GM21825 (cell line): ENCODE measurements at regions not wholly inside any gene's neighbourhood (a gene's known extent, or its start where the extent isn't known, plus 50 kb on each side); places are given as distances from the start of the nearest gene placed in this dataset.

Experiments
- ATAC-seq: cut with Tn5 transposase; IDR thresholded peaks from one replicate; pipeline ENCODE4 v1.9.1; 2021; ENCODE audit warnings: mild to moderate bottlenecking, moderate library complexity; ENCODE audit not compliant: unreplicated experiment

GRCh38 chr2:155215037-155215707 is 516.7 kb downstream of the KCNJ3 start:
- ATAC-seq, result no peak

GRCh38 chr2:155209696-155210450 is 511.4 kb downstream of the KCNJ3 start:
- no peak for ATAC-seq

- ATAC-seq, result no peak
These were observed 504.7 kb downstream of the KCNJ3 start for GRCh38 chr2:155203178-155203577.

- no peak for ATAC-seq
These were observed 502.3 kb downstream of the KCNJ3 start for GRCh38 chr2:155200753-155201152.

GRCh38 chr2:155190342-155190741 is 491.8 kb downstream of the KCNJ3 start:
- ATAC-seq, result no peak

GRCh38 chr2:155178921-155179320 is 480.4 kb downstream of the KCNJ3 start:
- ATAC-seq, result no peak

GRCh38 chr2:155176345-155176744 is 477.9 kb downstream of the KCNJ3 start:
- no peak for ATAC-seq

- ATAC-seq, result no peak
These were observed 470.8 kb downstream of the KCNJ3 start for GRCh38 chr2:155169317-155169716.

GRCh38 chr2:155162494-155162893 is 464.0 kb downstream of the KCNJ3 start:
- no peak for ATAC-seq

GRCh38 chr2:155161314-155161713 is 462.8 kb downstream of the KCNJ3 start:
- no peak for ATAC-seq

GRCh38 chr2:155157711-155158110 is 459.2 kb downstream of the KCNJ3 start:
- ATAC-seq, result no peak

GRCh38 chr2:155157065-155157464 is 458.6 kb downstream of the KCNJ3 start:
- ATAC-seq, result no peak

GRCh38 chr2:155151945-155152344 is 453.4 kb downstream of the KCNJ3 start:
- ATAC-seq, result no peak

GRCh38 chr2:155151472-155151871 is 453.0 kb downstream of the KCNJ3 start:
- no peak for ATAC-seq

GRCh38 chr2:155145758-155146229 is 447.3 kb downstream of the KCNJ3 start:
- ATAC-seq, result peak; percentile 99

- ATAC-seq, result no peak
These were observed 442.9 kb downstream of the KCNJ3 start for GRCh38 chr2:155141418-155141817.

- no peak for ATAC-seq
These were observed 427.2 kb downstream of the KCNJ3 start for GRCh38 chr2:155125585-155126230.

GRCh38 chr2:155115846-155116245 is 417.4 kb downstream of the KCNJ3 start:
- no peak for ATAC-seq

- ATAC-seq, result no peak
These were observed 412.6 kb downstream of the KCNJ3 start for GRCh38 chr2:155111070-155111469.

GRCh38 chr2:155109527-155109926 is 411.0 kb downstream of the KCNJ3 start:
- ATAC-seq, result no peak

- no peak for ATAC-seq
These were observed 401.8 kb downstream of the KCNJ3 start for GRCh38 chr2:155100261-155100660.

- no peak for ATAC-seq
These were observed 401.3 kb downstream of the KCNJ3 start for GRCh38 chr2:155099784-155100183.
